Parathyroid adenoma (tissue), 2 donors: ENCODE measurements at regions not wholly inside any gene's neighbourhood (a gene's known extent, or its start where the extent isn't known, plus 50 kb on each side); places are given as distances from the start of the nearest gene placed in this dataset.
"Not testable (repeated sequence)": the region's sequence is repeated elsewhere in the genome, so short reads cannot be mapped to it uniquely, and the experiment has no call there.

Experiments used
- H2AFZ ChIP-seq: fragments of 300-600 bp; sonication (generic); one replicate; pipeline ENCODE4 v1.7.0; 2017; ENCODE audit warnings: antibody characterized with exemption, mild to moderate bottlenecking
- H3K27ac ChIP-seq: fragments of 300-600 bp; sonication (generic); one replicate; pipeline ENCODE4 v1.7.0; 2017
- H3K27me3 ChIP-seq: fragments of 300-600 bp; sonication (generic); one replicate; pipeline ENCODE4 v1.7.0; 2017; ENCODE audit warnings: low read length; ENCODE audit not compliant: control insufficient read depth, insufficient read depth
- H3K36me3 ChIP-seq: fragments of 300-600 bp; sonication (generic); one replicate; pipeline ENCODE4 v1.7.0; 2017; ENCODE audit warnings: low read length; ENCODE audit not compliant: control insufficient read depth, insufficient read depth
- H3K4me1 ChIP-seq: fragments of 300-600 bp; sonication (generic); one replicate; pipeline ENCODE4 v1.7.0; 2017; ENCODE audit warnings: control low read depth
- H3K4me2 ChIP-seq: fragments of 300-600 bp; sonication (generic); one replicate; pipeline ENCODE4 v1.7.0; 2017; ENCODE audit warnings: low read length
- H3K4me3 ChIP-seq: fragments of 300-600 bp; sonication (generic); one replicate; pipeline ENCODE4 v1.7.0; 2017; ENCODE audit warnings: low read depth, low read length
- H3K79me2 ChIP-seq: fragments of 300-600 bp; sonication (generic); one replicate; pipeline ENCODE4 v1.7.0; 2017; ENCODE audit warnings: control low read depth
- H3K9ac ChIP-seq: fragments of 300-600 bp; sonication (generic); one replicate; pipeline ENCODE4 v1.7.0; 2017; ENCODE audit warnings: mild to moderate bottlenecking
- H3K9me3 ChIP-seq: fragments of 300-600 bp; sonication (generic); one replicate; pipeline ENCODE4 v1.7.0; 2017; ENCODE audit warnings: low read length; ENCODE audit not compliant: control insufficient read depth
- TF ChIP-seq, protein P1 (sequence below): fragments of 300-600 bp; sonication (generic); IDR thresholded peaks from one replicate; pipeline ENCODE4 v1.7.0; 2017; ENCODE audit warnings: antibody characterized with exemption, mild to moderate bottlenecking
- donor health status: primary hyperparathyroidism.

DNA sequence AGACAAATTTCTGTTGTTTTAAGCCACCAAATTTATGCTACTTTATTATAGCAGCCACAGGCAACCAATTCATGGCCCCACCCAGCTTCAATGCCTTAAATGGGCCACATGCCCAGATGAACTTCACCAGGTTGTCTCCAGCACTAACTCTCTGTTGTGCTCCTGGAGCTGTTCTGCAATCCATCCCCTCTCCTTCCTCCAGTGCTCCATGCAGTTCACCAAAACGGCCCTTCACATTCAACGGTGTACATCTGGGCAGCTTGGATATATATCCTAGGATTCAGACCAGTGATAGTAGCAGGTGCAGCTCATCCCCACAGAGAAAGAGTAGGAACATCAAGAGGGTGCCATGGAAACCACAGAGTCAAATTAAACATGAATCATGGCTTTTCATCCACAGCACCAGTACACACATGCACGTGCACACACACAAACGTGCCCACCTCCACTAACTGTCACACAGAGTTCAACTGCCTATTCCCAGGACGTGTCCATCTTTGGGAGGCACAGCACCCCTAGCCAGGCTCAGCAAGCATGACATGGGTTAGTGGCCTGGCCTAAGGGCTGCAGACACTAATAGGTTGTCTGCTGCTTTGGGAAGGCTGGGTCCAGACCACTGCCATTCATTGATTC lies 134.5 kb downstream of the MED10 start:
- no peaks in the 10 kb centered on the region for H3K4me1 ChIP-seq
- no peaks in the 10 kb centered on the region for H3K79me2 ChIP-seq
- H3K9ac ChIP-seq, result no peak overlapping the region
- no peak overlapping the region for H3K27ac ChIP-seq
- TF ChIP-seq, protein P1, sequence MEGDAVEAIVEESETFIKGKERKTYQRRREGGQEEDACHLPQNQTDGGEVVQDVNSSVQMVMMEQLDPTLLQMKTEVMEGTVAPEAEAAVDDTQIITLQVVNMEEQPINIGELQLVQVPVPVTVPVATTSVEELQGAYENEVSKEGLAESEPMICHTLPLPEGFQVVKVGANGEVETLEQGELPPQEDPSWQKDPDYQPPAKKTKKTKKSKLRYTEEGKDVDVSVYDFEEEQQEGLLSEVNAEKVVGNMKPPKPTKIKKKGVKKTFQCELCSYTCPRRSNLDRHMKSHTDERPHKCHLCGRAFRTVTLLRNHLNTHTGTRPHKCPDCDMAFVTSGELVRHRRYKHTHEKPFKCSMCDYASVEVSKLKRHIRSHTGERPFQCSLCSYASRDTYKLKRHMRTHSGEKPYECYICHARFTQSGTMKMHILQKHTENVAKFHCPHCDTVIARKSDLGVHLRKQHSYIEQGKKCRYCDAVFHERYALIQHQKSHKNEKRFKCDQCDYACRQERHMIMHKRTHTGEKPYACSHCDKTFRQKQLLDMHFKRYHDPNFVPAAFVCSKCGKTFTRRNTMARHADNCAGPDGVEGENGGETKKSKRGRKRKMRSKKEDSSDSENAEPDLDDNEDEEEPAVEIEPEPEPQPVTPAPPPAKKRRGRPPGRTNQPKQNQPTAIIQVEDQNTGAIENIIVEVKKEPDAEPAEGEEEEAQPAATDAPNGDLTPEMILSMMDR, result no peak
- H3K27me3 ChIP-seq, result no peaks in the 10 kb centered on the region
- no peaks in the 10 kb centered on the region for H3K9me3 ChIP-seq
- no peak overlapping the region for H3K4me2 ChIP-seq
- H2AFZ ChIP-seq, result no peak overlapping the region
- H3K4me3 ChIP-seq, result no peak overlapping the region
- H3K36me3 ChIP-seq, result no peaks in the 10 kb centered on the region

DNA sequence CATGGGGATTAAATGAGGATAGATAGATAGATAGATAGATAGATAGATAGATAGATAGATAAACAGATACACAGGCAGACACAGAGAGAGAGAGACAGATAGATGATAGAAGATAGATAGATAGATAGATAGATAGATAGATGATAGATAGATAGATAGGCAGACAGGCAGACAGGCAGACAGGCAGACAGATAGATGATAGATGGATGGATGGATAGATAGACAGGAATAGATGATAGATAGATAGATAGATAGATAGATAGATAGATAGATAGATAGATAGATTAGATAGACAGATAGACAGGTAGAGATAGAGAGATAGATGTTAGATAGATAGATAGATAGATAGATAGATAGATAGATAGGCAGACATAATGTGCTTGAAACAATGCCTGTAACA lies 137.3 kb downstream of the MED10 start:
- H3K4me2 ChIP-seq, H3K36me3 ChIP-seq, H3K9ac ChIP-seq, H3K27ac ChIP-seq, H3K4me1 ChIP-seq, H3K4me3 ChIP-seq, H3K79me2 ChIP-seq, H3K9me3 ChIP-seq, H2AFZ ChIP-seq, H3K27me3 ChIP-seq: not testable (repeated sequence)

DNA sequence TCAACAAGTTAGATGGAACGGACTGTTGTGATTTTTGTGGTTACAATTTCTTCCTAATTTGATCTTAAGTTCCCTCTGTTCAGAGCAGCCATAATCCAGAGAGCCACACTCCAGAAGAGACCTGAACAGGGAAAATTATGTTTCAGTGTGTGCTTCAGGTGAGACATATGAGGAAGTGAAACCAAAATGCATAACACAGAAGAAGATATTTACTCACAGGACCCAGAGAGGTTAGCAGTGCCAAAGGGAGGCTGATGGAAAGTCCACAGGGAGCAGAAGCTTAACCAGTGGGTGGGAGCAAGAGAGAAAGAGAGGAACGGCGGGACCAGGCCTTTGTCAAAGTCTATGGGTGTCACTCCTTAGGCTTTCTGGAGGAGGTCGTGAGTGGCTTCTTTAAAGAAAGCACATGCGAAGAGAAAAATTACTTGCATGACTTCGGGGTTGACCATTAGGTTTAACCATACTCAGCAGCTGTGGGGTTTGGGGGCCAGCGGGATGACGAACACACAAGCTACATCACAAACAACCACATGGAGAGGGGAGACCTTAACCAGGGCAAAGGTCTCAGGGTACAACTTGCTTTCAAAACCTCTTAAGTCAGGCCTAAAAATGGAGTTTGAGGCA lies 141.4 kb downstream of the MED10 start:
- Histone ChIP-seq H2AFZ (no peak overlapping the region), H3K4me3 (no peak overlapping the region), H3K9me3 (no peaks in the 10 kb centered on the region), H3K4me1 (no peaks in the 10 kb centered on the region), H3K27ac (no peak overlapping the region), H3K4me2 (no peak overlapping the region), H3K27me3 (no peaks in the 10 kb centered on the region), H3K9ac (no peak overlapping the region), H3K79me2 (no peaks in the 10 kb centered on the region), H3K36me3 (no peaks in the 10 kb centered on the region)
- TF ChIP-seq, protein P1, result no peak

DNA sequence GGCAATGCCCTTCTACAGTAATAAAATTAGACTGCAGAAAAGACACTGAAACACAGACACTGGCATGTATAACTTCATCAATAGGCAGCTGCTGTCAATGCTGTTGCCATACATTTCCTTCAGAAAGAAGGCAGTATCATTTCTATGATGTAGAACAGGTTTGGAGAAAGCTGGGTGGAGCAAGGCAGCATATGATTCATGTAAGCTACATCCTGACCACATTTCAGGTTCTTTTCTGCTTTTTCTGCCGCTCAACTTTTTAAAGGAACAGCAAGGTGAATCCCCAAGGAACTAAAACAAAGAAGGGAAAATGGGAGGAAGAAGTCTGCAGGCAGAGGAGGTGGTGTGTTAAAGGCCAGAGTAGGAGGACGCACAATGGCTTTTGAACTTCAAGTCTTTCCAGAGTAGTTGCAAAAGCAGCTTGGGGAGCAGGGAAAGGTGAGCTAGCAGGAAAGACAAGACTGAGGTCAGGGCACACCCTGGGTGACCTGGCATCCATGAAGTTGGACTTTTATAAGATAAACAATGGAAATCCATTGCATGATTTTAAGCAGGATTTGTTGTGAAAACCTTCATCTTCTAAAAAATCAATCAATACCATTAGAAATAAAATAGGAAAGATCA lies 142.1 kb downstream of the MED10 start:
- Histone ChIP-seq H3K4me1 (no peaks in the 10 kb centered on the region), H3K9ac (no peak overlapping the region), H3K4me2 (no peak overlapping the region), H3K36me3 (no peaks in the 10 kb centered on the region), H3K4me3 (no peak overlapping the region), H2AFZ (no peak overlapping the region), H3K9me3 (no peaks in the 10 kb centered on the region), H3K79me2 (no peaks in the 10 kb centered on the region), H3K27me3 (no peaks in the 10 kb centered on the region), H3K27ac (no peak overlapping the region)
- TF ChIP-seq, protein P1, result no peak

DNA sequence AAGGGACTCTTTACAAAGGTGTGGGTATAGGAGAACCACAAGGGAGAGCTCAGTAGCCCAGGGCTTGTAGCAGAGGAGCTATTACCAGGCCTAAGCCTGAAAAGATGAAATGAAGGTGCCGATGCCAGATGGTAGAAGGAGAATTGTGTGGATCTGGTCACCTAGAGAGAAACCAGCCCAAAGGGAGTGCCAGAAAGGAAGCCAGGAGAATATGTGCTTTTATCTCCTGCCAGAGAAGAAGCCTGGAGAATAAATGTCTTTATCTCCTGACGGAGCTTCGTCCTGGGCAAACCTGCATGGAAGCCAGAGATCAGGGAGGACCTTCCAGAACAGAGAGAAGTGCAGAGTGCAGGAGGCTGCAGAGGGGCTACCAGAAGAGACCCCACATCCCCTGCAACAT lies 142.6 kb downstream of the MED10 start:
- Histone ChIP-seq H2AFZ (no peak overlapping the region), H3K4me3 (no peak overlapping the region), H3K36me3 (no peaks in the 10 kb centered on the region), H3K4me2 (no peak overlapping the region), H3K4me1 (no peaks in the 10 kb centered on the region), H3K9me3 (no peaks in the 10 kb centered on the region), H3K27ac (no peak overlapping the region), H3K79me2 (no peaks in the 10 kb centered on the region), H3K27me3 (no peaks in the 10 kb centered on the region), H3K9ac (no peak overlapping the region)
- TF ChIP-seq, protein P1, result no peak
